Mesenchymal stem cell (in vitro differentiated cells and primary cell): ENCODE measurements at regions not wholly inside any gene's neighbourhood (a gene's known extent, or its start where the extent isn't known, plus 50 kb on each side); places are given as distances from the start of the nearest gene placed in this dataset.

Experiments used
- DNase-seq: peaks from one replicate; pipeline ENCODE4 v3.0.0-alpha.2; 2013
- H2AFZ ChIP-seq: one replicate; pipeline ENCODE4 v1.6.1; 2013; ENCODE audit warnings: low read depth, mild to moderate bottlenecking, control low read depth, inconsistent platforms, low read length, moderate library complexity
- H2AK5ac ChIP-seq: 2 replicates; pipeline ENCODE4 v1.6.1; 2013; ENCODE audit warnings: low read length, moderate library complexity, mild to moderate bottlenecking, inconsistent platforms; ENCODE audit not compliant: severe bottlenecking
- H2BK120ac ChIP-seq: one replicate; pipeline ENCODE4 v1.6.1; 2013; ENCODE audit warnings: low read depth, mild to moderate bottlenecking, inconsistent platforms, low read length, moderate library complexity
- H2BK12ac ChIP-seq, 2 experiments: one replicate each; pipeline ENCODE4 v1.6.1; 2013; ENCODE audit warnings: inconsistent platforms in 2 of 2, low read length in 2 of 2, mild to moderate bottlenecking in 2 of 2, moderate library complexity in 2 of 2, control low read depth in 1 of 2
- H2BK15ac ChIP-seq: one replicate; pipeline ENCODE4 v1.6.1; 2013; ENCODE audit warnings: mild to moderate bottlenecking, low read depth, inconsistent platforms; ENCODE audit not compliant: poor library complexity, severe bottlenecking
- H2BK5ac ChIP-seq: 2 replicates; pipeline ENCODE4 v1.6.1; 2013; ENCODE audit warnings: low read depth, mild to moderate bottlenecking, low read length, control low read depth, inconsistent platforms; ENCODE audit not compliant: poor library complexity, severe bottlenecking
- H3K14ac ChIP-seq, 2 experiments: one replicate each; pipeline ENCODE4 v1.6.1; 2013; ENCODE audit warnings: inconsistent platforms in 2 of 2, low read length in 2 of 2, control low read depth in 1 of 2, mild to moderate bottlenecking in 1 of 2, moderate library complexity in 1 of 2
- H3K18ac ChIP-seq, 2 experiments: one replicate each; pipeline ENCODE4 v1.6.1; 2013; ENCODE audit warnings: inconsistent platforms in 2 of 2, low read length in 2 of 2, control low read depth in 1 of 2, low read depth in 1 of 2, mild to moderate bottlenecking in 1 of 2
- H3K23ac ChIP-seq, 2 experiments: one replicate each; pipeline ENCODE4 v1.6.1; 2013; ENCODE audit warnings: inconsistent platforms in 2 of 2, low read length in 2 of 2, mild to moderate bottlenecking in 2 of 2, moderate library complexity in 2 of 2, control low read depth in 1 of 2
- H3K27ac ChIP-seq: 2 replicates; pipeline ENCODE4 v1.5.1; 2013; ENCODE audit warnings: mild to moderate bottlenecking, moderate library complexity, low read length, control low read depth, inconsistent platforms; ENCODE audit not compliant: poor library complexity, severe bottlenecking
- H3K27me3 ChIP-seq, 2 experiments: 2 replicates each; pipeline versions ENCODE4 v1.6.1 to v1.7.0; 2013; ENCODE audit warnings: low read length in 2 of 2, mild to moderate bottlenecking in 2 of 2, moderate library complexity in 2 of 2, control low read depth in 1 of 2, inconsistent platforms in 1 of 2; ENCODE audit not compliant: control insufficient read depth in 1 of 2, insufficient read depth in 1 of 2
- H3K36me3 ChIP-seq, 2 experiments: 2 replicates each; pipeline versions ENCODE4 v1.6.1 to v1.7.0; 2013; ENCODE audit warnings: low read length in 2 of 2, control low read depth in 1 of 2, inconsistent platforms in 1 of 2, low read depth in 1 of 2, mild to moderate bottlenecking in 1 of 2; ENCODE audit not compliant: insufficient read depth in 2 of 2, control insufficient read depth in 1 of 2
- H3K4ac ChIP-seq, 2 experiments: one replicate each; pipeline ENCODE4 v1.6.1; 2013; ENCODE audit warnings: inconsistent platforms in 2 of 2, low read length in 2 of 2, mild to moderate bottlenecking in 2 of 2, moderate library complexity in 2 of 2, control low read depth in 1 of 2, low read depth in 1 of 2
- H3K4me1 ChIP-seq: 2 replicates; pipeline ENCODE4 v1.6.1; 2013; ENCODE audit warnings: low read depth, low read length, control low read depth; ENCODE audit not compliant: control insufficient read depth, insufficient read depth
- H3K4me2 ChIP-seq: 2 replicates; pipeline ENCODE4 v1.6.1; 2013; ENCODE audit warnings: low read length, mild to moderate bottlenecking, inconsistent platforms; ENCODE audit not compliant: poor library complexity, severe bottlenecking
- H3K4me3 ChIP-seq, 2 experiments: 2 replicates each; pipeline versions ENCODE4 v1.5.1 to v1.7.0; 2013; ENCODE audit warnings: low read length in 2 of 2, mild to moderate bottlenecking in 2 of 2, control low read depth in 1 of 2, low read depth in 1 of 2; ENCODE audit not compliant: insufficient read depth in 1 of 2
- H3K79me1 ChIP-seq: replicated peaks from 2 replicates; pipeline ENCODE4 v1.6.1; 2013; ENCODE audit warnings: mild to moderate bottlenecking, control low read depth, low read length, inconsistent platforms; ENCODE audit not compliant: poor library complexity, severe bottlenecking
- H3K9ac ChIP-seq: 2 replicates; pipeline ENCODE4 v1.7.0; 2013; ENCODE audit warnings: mild to moderate bottlenecking, low read length, moderate library complexity
- H3K9me3 ChIP-seq: 2 replicates; pipeline ENCODE4 v1.7.0; 2013; ENCODE audit warnings: mild to moderate bottlenecking, low read length; ENCODE audit not compliant: control insufficient read depth
- H4K8ac ChIP-seq: one replicate; pipeline ENCODE4 v1.6.1; 2013; ENCODE audit warnings: inconsistent platforms, mild to moderate bottlenecking, low read length, moderate library complexity
- H4K91ac ChIP-seq: one replicate; pipeline ENCODE4 v1.6.1; 2013; ENCODE audit warnings: mild to moderate bottlenecking, low read length, inconsistent platforms
- WGBS: methylation state at CpG from one replicate; pipeline ENCODE4 v1.1.7; 2013; ENCODE audit warnings: mixed read lengths; 5-methylcytosine and 5-hydroxymethylcytosine counted together

DNA sequence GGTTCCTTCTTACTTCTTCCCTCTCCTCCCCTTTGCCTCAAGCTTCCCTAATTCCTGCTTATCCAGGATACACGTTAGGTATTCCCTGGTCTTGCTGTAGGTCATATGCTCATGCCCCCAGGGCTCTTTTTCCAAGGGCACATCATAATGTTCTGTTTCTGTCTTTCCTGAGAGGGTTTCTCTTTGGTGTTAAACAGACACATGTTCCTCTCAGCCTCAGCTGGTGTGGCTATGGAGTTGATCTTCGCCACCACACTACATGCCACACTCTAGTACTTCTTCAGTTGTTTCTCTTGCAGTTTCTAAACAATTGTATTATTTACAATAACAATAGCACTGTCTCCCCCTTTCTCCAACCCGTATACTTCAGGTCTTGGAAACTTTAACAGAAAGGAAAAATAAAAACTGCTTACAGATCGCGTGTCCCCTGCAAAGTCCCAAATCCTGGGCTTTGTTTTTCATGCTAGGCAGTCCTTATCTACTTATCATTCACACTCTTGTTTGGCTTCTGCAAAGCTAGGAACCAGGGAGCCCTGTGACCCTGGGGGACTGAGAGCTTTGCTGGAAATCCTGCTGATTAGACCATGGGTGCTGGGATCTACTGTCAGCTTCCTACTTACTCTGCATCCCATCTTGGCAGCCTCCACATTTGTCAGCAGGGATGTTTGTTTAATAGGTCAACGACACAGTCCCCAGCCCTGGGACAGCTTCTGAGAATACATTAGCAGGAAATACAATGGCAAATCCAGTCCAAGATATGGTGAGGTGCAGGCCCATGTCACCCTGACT, 193.9 kb upstream of the BMPER start:
- H3K27me3 ChIP-seq: peaks cover 0 to 7% of the 10 kb centered on the region in 2 experiments
- no peak overlapping the region for H2AFZ ChIP-seq
- no peak overlapping the region for H4K91ac ChIP-seq
- no peak overlapping the region for H2BK15ac ChIP-seq
- H3K9me3 ChIP-seq: no peaks in the 10 kb centered on the region
- H4K8ac ChIP-seq: no peak overlapping the region
- H3K4me3 ChIP-seq: no peak overlapping the region
- H3K9ac ChIP-seq: no peak overlapping the region
- H3K18ac ChIP-seq: peak overlapping the region in 1 of 2 experiments; percentile 42
- H3K4me2 ChIP-seq: no peak overlapping the region
- no peak overlapping the region for H3K4ac ChIP-seq
- H3K23ac ChIP-seq: no peak overlapping the region
- no peak overlapping the region for H2BK5ac ChIP-seq
- peaks cover 2% of the 10 kb centered on the region for H3K4me1 ChIP-seq
- H3K27ac ChIP-seq: no peak overlapping the region
- H3K79me1 ChIP-seq: no peaks in the 10 kb centered on the region
- WGBS: 51% methylated on average over 6 of the region's 6 CpGs
- peak overlapping the region; percentile 91 for H2AK5ac ChIP-seq
- no peak overlapping the region for H2BK12ac ChIP-seq
- no peaks in the 10 kb centered on the region for H3K36me3 ChIP-seq
- DNase-seq: no peak
- H2BK120ac ChIP-seq: no peak overlapping the region
- H3K14ac ChIP-seq: no peak overlapping the region

DNA sequence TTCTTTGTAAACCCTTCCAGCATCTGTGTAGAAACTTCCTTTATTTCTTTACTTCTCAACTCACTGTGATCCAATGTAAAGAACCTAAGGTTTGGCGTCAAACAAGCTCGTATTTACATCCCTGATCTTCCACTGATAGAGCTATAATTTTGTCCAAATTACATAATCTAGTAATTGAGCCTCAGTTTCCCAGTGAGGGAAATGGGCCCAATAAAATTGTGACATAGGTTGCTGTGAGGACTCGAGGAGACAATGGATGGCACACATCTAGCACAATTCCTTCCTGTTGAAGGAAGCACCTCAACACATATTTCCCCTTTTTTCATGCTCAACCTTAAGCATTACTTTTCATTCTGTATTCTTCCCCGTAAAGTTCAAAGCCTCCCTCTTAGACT, 193.3 kb upstream of the BMPER start:
- no peak overlapping the region for H3K9ac ChIP-seq
- H2BK12ac ChIP-seq: no peak overlapping the region
- no peak overlapping the region for H3K4ac ChIP-seq
- no peak overlapping the region for H3K4me2 ChIP-seq
- H3K9me3 ChIP-seq: no peaks in the 10 kb centered on the region
- H4K8ac ChIP-seq: no peak overlapping the region
- no peak overlapping the region for H4K91ac ChIP-seq
- no peak overlapping the region for H3K14ac ChIP-seq
- peaks cover 2% of the 10 kb centered on the region for H3K4me1 ChIP-seq
- no peak overlapping the region for H2BK15ac ChIP-seq
- no peaks in the 10 kb centered on the region for H3K36me3 ChIP-seq
- peak overlapping the region in 1 of 2 experiments; percentile 42 for H3K18ac ChIP-seq
- no peaks in the 10 kb centered on the region for H3K79me1 ChIP-seq
- H3K27ac ChIP-seq: no peak overlapping the region
- no peak overlapping the region for H3K4me3 ChIP-seq
- H2BK120ac ChIP-seq: no peak overlapping the region
- DNase-seq: no peak
- 93% methylated on average over 2 of the region's 4 CpGs for WGBS
- H3K27me3 ChIP-seq: peaks cover 0 to 7% of the 10 kb centered on the region in 2 experiments
- H2AK5ac ChIP-seq: no peak overlapping the region
- H2BK5ac ChIP-seq: no peak overlapping the region
- H2AFZ ChIP-seq: no peak overlapping the region
- no peak overlapping the region for H3K23ac ChIP-seq

DNA sequence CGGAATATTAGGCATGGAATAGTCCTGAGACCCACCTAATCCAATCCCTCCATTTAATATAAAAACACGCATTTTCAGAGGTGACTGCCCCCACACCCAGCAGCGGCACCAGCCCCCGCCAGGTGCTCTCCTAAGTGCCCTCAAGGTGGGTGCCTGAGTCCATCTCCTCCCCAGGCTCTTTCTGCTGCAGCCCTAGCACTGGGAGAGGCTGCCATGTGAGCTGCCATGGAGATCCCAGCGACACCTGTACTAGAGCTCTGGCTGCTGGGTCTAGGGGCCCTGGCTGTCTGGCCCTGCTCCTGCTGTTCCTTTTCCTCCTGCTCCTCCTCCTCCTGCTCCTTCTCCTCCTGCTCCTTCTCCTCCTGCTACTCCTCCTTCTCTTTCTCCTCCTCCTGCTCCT, 191.1 kb upstream of the BMPER start:
- WGBS: 96% methylated on average over 5 of the region's 5 CpGs
- Histone ChIP-seq H2BK120ac (no peak overlapping the region), H3K36me3 (no peaks in the 10 kb centered on the region), H3K4me1 (peaks cover 3% of the 10 kb centered on the region), H2BK15ac (no peak overlapping the region), H3K9me3 (no peaks in the 10 kb centered on the region), H3K4me3 (no peak overlapping the region), H3K23ac (no peak overlapping the region), H3K9ac (no peak overlapping the region), H3K18ac (no peak overlapping the region), H3K4me2 (no peak overlapping the region), H2AK5ac (no peak overlapping the region), H3K27ac (no peak overlapping the region), H4K8ac (no peak overlapping the region), H3K27me3 (peaks cover 0 to 7% of the 10 kb centered on the region in 2 experiments), H3K79me1 (no peaks in the 10 kb centered on the region), H2AFZ (no peak overlapping the region), H2BK12ac (no peak overlapping the region), H3K14ac (no peak overlapping the region), H2BK5ac (no peak overlapping the region), H3K4ac (no peak overlapping the region), H4K91ac (no peak overlapping the region)
- no peak for DNase-seq

DNA sequence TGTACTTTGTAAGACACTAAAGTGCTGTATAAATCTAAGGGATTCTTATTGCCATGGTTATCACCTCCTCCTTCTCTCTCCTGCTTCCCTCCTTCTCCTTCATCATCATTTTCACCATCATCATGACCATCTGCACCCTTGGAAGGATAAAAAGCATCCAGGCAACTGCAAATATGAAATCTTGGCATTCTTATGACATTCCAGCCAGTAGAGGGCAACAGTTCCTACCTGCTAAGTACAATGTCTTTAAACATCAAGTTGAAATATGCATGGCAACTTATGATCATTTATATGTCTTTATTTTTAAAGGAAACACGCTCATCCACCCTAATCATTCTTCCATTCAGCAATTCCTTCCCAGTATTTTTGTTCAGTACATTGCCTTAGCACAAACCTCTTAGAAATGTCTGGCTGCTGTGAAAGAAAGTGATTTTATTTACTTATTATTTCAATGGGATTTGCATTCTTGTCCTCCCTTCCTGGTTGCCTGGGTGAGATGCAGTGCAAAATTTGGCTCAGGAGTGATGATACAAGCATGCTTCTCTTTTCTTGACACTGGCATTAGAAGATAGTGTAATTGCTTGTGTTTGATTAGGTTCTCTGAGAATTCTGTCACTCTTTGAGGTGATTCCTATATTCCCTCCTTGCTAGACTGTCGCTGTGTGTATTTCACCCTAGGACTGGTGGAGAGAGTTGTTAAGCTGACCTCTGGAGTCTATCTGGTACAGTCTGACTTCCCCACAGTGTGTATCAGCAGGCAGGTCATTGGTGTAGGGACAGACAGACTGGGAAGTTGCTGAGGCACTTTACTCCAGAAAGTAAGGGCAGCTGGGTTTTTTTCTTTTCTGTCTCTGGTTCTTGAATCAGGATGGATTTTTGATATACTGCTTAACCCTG, 188.5 kb upstream of the BMPER start:
- peak; percentile 52 for DNase-seq
- 79% methylated on average over 1 of the region's 2 CpGs for WGBS
- no peaks in the 10 kb centered on the region for H3K79me1 ChIP-seq

More for the DNA sequence above, 188.5 kb upstream of the BMPER start:
- Histone ChIP-seq H3K4ac (no peak overlapping the region), H2BK15ac (no peak overlapping the region), H2AFZ (no peak overlapping the region), H3K4me3 (no peak overlapping the region), H3K4me1 (peaks cover 2% of the 10 kb centered on the region), H4K91ac (no peak overlapping the region), H3K9ac (no peak overlapping the region), H3K36me3 (no peaks in the 10 kb centered on the region), H3K4me2 (no peak overlapping the region), H3K27me3 (peaks cover 0 to 7% of the 10 kb centered on the region in 2 experiments), H3K14ac (no peak overlapping the region), H3K18ac (no peak overlapping the region), H2AK5ac (peak overlapping the region; percentile 89), H4K8ac (no peak overlapping the region), H2BK120ac (no peak overlapping the region), H3K9me3 (peaks cover 8% of the 10 kb centered on the region), H2BK5ac (no peak overlapping the region), H3K27ac (peak overlapping the region; percentile 21), H2BK12ac (peak overlapping the region in 1 of 2 experiments; percentile 5), H3K23ac (no peak overlapping the region)
